ENCODE measurements at regions not wholly inside any gene's neighbourhood (a gene's known extent, or its start where the extent isn't known, plus 50 kb on each side); places are given as distances from the start of the nearest gene placed in this dataset.

GRCh38 chr9:86407022-86407421, 52.8 kb upstream of the TUT7 start:
- peak; percentile 85 for DNase-seq (ENCODE audit: low read depth)
- no peak for TF ChIP-seq CTCF (conservative IDR thresholded peaks at IDR 0.05; ENCODE audit: control insufficient read depth, insufficient read depth, low read depth, low read length)
- no peak overlapping the region for H3K4me3 ChIP-seq (ENCODE audit: control insufficient read depth, low read depth, low read length)

DNA sequence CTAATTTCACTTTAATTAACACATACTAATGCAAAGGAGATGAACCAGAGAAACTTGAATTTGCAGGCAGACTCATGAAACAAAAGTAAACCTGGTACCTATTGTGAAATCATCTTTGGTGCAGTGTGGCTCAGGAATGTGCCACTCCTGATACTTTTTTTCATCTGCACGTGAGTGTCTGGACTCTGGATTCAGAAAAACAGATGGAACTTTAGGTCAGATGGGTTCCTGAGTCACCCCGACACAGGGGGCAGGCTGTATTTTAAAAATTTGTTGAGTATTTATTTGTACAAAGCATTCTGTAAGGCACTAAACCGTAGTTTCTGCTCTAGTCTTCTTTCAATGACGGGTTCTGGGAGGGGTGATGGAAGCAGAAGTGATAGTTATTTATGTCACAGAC, 52.2 kb upstream of the TUT7 start:
- DNase-seq (ENCODE audit: low read depth), result peak; percentile 97
- H3K4me3 ChIP-seq (ENCODE audit: control insufficient read depth, low read depth, low read length), result no peak overlapping the region

DNA sequence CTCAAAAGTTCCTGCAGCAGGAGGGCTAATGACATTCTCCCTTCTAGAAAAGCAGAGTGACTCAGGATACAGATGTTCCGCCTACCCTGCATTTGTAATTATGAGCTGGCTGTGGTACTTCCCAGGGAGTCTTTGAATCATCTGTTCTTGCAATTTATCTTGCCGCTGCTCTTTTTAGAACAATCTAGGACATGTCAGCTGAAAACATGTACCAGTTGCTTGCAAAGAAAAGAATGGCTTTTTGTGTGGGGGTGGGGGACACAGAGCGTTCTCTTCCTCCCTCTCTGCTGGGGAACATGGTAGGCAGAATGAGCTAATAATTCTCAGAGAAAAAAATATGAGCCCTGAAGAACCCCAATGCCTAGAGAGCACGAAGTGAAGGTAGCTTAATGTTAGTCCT, 51.7 kb upstream of the TUT7 start:
- TF ChIP-seq CTCF (conservative IDR thresholded peaks at IDR 0.05; ENCODE audit: control insufficient read depth, insufficient read depth, low read depth, low read length), result no peak
- no peak overlapping the region for H3K4me3 ChIP-seq (ENCODE audit: control insufficient read depth, low read depth, low read length)
- peak; percentile 98 for DNase-seq (ENCODE audit: low read depth)

More for the DNA sequence above, 52.2 kb upstream of the TUT7 start:
- no peak for TF ChIP-seq CTCF (conservative IDR thresholded peaks at IDR 0.05; ENCODE audit: control insufficient read depth, insufficient read depth, low read depth, low read length)

DNA sequence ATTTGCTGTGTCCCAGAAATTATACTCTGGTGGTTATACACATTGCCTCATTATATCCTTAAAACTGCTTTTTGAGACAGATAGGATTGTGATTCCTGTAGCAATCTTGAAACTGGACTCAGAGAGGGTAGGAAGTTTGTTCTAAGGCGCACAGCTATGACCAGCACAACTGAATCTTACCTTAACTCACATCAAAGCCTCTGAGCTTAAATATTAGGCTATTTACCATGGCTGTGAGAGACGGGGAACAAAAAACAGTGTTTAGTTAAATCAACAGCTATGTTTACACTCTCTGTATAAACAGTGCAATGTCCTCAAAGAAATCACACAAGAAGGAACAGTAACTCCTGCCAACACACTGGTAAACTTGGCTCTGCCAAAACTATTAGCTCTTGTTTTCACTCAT, 50.9 kb upstream of the TUT7 start:
- no peak for TF ChIP-seq CTCF (conservative IDR thresholded peaks at IDR 0.05; ENCODE audit: control insufficient read depth, insufficient read depth, low read depth, low read length)
- H3K4me3 ChIP-seq (ENCODE audit: control insufficient read depth, low read depth, low read length), result no peak overlapping the region
- peak; percentile 34 for DNase-seq (ENCODE audit: low read depth)
